ENCODE measurements at regions not wholly inside any gene's neighbourhood (a gene's known extent, or its start where the extent isn't known, plus 50 kb on each side); places are given as distances from the start of the nearest gene placed in this dataset.

DNA sequence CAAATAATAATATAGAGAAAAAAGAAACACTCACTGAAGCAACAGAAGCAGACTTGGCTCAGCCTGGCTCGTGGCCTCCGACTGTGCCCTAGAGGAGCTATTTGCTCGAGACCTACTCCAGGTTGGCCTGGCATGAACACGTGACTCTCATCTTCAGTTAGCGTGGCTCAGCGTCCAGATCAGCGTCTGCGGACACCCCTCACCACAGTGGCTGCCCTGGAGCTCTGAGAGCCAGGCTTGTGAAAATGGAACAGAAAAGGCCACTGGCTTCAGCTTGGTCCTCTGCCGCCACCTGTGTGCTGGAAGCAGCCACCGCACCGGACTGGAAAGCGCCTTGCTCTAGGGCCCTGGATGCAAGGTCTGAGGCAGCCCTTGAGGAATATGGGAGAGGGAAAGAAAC, 1184.0 kb upstream of the GYPC start:
- Mint-ChIP-seq H3K4me3 (no peak overlapping the region), H3K27me3 (ENCODE audit: low read depth) (no peaks in the 10 kb centered on the region), H3K4me1 (no peaks in the 10 kb centered on the region), H3K27ac (ENCODE audit: unreplicated experiment) (no peak overlapping the region), H3K36me3 (ENCODE audit: low read depth) (no peaks in the 10 kb centered on the region), H3K9me3 (peaks cover 5% of the 10 kb centered on the region)
- TF ChIP-seq, protein P1, sequence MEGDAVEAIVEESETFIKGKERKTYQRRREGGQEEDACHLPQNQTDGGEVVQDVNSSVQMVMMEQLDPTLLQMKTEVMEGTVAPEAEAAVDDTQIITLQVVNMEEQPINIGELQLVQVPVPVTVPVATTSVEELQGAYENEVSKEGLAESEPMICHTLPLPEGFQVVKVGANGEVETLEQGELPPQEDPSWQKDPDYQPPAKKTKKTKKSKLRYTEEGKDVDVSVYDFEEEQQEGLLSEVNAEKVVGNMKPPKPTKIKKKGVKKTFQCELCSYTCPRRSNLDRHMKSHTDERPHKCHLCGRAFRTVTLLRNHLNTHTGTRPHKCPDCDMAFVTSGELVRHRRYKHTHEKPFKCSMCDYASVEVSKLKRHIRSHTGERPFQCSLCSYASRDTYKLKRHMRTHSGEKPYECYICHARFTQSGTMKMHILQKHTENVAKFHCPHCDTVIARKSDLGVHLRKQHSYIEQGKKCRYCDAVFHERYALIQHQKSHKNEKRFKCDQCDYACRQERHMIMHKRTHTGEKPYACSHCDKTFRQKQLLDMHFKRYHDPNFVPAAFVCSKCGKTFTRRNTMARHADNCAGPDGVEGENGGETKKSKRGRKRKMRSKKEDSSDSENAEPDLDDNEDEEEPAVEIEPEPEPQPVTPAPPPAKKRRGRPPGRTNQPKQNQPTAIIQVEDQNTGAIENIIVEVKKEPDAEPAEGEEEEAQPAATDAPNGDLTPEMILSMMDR (conservative IDR thresholded peaks at IDR 0.05), result peak; percentile 67
- peak; percentile 43 for DNase-seq (ENCODE audit: low read depth, low spot score)

DNA sequence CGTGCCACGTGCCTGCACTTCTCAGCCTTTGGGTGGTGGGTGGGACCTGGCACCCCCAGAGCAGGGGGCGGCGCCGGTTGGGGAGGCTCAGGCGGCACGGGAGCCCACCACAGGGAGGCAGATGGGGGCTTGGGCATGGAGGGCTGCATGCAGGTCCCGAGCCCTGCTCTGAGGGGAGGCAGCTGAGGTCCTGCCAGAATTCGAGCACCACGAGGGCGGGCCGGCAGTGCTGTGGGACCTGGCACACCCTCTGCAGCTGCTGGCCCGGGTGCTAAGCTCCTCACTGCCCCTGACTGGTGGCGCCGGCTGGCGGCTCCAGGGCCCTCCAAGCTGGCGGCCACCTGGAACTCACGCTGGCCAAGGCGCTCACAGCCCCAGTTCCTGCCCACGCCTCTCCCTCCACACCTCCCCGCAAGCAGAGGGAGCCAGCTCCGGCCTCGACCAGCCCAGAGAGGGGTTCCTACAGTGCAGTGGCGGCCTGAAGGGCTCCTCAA, 1176.8 kb upstream of the GYPC start:
- DNase-seq (ENCODE audit: low read depth, low spot score), result no peak
- no peaks in the 10 kb centered on the region for H3K4me1 Mint-ChIP-seq
- no peaks in the 10 kb centered on the region for H3K36me3 Mint-ChIP-seq (ENCODE audit: low read depth)
- H3K27ac Mint-ChIP-seq (ENCODE audit: unreplicated experiment), result no peak overlapping the region
- no peaks in the 10 kb centered on the region for H3K27me3 Mint-ChIP-seq (ENCODE audit: low read depth)
- TF ChIP-seq, protein P1 (conservative IDR thresholded peaks at IDR 0.05), result no peak
- peaks cover 7% of the 10 kb centered on the region for H3K9me3 Mint-ChIP-seq
- H3K4me3 Mint-ChIP-seq, result no peak overlapping the region

GRCh38 chr2:125490308-125490707, 1165.7 kb upstream of the GYPC start:
- no peak overlapping the region for H3K27ac Mint-ChIP-seq (ENCODE audit: unreplicated experiment)
- H3K27me3 Mint-ChIP-seq (ENCODE audit: low read depth), result no peaks in the 10 kb centered on the region
- H3K4me3 Mint-ChIP-seq, result no peak overlapping the region
- H3K9me3 Mint-ChIP-seq, result no peaks in the 10 kb centered on the region
- DNase-seq (ENCODE audit: low read depth, low spot score), result no peak
- TF ChIP-seq, protein P1 (conservative IDR thresholded peaks at IDR 0.05), result no peak
- H3K4me1 Mint-ChIP-seq, result no peaks in the 10 kb centered on the region
- no peaks in the 10 kb centered on the region for H3K36me3 Mint-ChIP-seq (ENCODE audit: low read depth)

DNA sequence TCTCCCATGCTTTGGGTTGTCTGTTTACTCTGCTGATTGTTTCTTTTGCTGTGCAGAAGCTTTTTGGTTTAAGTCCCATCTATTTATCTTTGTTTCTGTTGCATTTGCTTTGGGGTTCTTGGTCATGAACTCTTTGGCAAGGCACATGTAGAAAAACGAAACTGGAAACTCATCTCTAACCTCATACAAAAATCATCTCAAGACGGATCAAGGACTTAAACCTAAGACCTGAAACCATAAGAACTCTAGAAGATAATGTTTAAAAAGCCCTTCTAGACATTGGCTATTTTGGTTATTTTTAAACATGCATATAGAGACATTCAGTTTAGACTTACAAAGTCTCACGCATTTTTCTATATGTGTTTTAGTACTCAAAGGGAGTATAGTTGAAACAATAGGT, 1164.3 kb upstream of the GYPC start:
- no peaks in the 10 kb centered on the region for H3K9me3 Mint-ChIP-seq
- no peaks in the 10 kb centered on the region for H3K27me3 Mint-ChIP-seq (ENCODE audit: low read depth)
- no peaks in the 10 kb centered on the region for H3K4me1 Mint-ChIP-seq
- DNase-seq (ENCODE audit: low read depth, low spot score), result no peak
- H3K4me3 Mint-ChIP-seq, result no peak overlapping the region
- no peaks in the 10 kb centered on the region for H3K36me3 Mint-ChIP-seq (ENCODE audit: low read depth)
- H3K27ac Mint-ChIP-seq (ENCODE audit: unreplicated experiment), result no peak overlapping the region
- TF ChIP-seq, protein P1 (conservative IDR thresholded peaks at IDR 0.05), result no peak

- peaks cover 5% of the 10 kb centered on the region for H3K36me3 Mint-ChIP-seq (ENCODE audit: low read depth)
- no peaks in the 10 kb centered on the region for H3K4me1 Mint-ChIP-seq
- TF ChIP-seq, protein P1 (conservative IDR thresholded peaks at IDR 0.05), result no peak
- DNase-seq (ENCODE audit: low read depth, low spot score), result no peak
- H3K27me3 Mint-ChIP-seq (ENCODE audit: low read depth), result no peaks in the 10 kb centered on the region
- peaks cover 11% of the 10 kb centered on the region for H3K9me3 Mint-ChIP-seq
- no peak overlapping the region for H3K27ac Mint-ChIP-seq (ENCODE audit: unreplicated experiment)
- H3K4me3 Mint-ChIP-seq, result no peak overlapping the region
These were observed 1143.6 kb upstream of the GYPC start for GRCh38 chr2:125512313-125512712.

All from neural crest cell (in vitro differentiated cells).